HEK293 (cell line): ENCODE measurements at regions not wholly inside any gene's neighbourhood (a gene's known extent, or its start where the extent isn't known, plus 50 kb on each side); places are given as distances from the start of the nearest gene placed in this dataset.

Experiments used
- CTCF ChIA-PET: fragments of 350-600 bp; formaldehyde crosslinking; extraction: SDS; loops from one replicate; lab custom pipeline; 2021; ENCODE audit warnings: antibody characterized with exemption; lab: Yijun Ruan, JAX
- POLR2A ChIA-PET: fragments of 300-600 bp; formaldehyde crosslinking; extraction: SDS; loops from one replicate; lab custom pipeline; 2020; ENCODE audit warnings: antibody characterized with exemption, inconsistent platforms; lab: Yijun Ruan, JAX
- H3K27ac ChIP-seq: fragments of 200-500 bp; sonication (Bioruptor generic); 2 replicates; pipeline ENCODE4 v1.5.1; 2014; ENCODE audit warnings: low read depth, low read length, control low read depth, inconsistent platforms; ENCODE audit errors: extremely low read depth
- H3K36me3 ChIP-seq, 2 experiments: fragments of 200-500 bp in 1 of 2; sonication (Bioruptor generic) in 1 of 2; 1 replicate in 1 of 2; 2 replicates in 1 of 2; pipeline ENCODE4 v1.5.1; 2014 to 2017; ENCODE audit warnings: inconsistent platforms in 2 of 2, low read length in 2 of 2; ENCODE audit not compliant: control insufficient read depth in 2 of 2, insufficient read depth in 1 of 2
- H3K4me1 ChIP-seq: fragments of 200-500 bp; sonication (Bioruptor generic); 2 replicates; pipeline ENCODE4 v1.5.1; 2014; ENCODE audit warnings: mild to moderate bottlenecking, low read length, inconsistent platforms; ENCODE audit not compliant: control insufficient read depth, insufficient read depth
- H3K4me3 ChIP-seq: 2 replicates; pipeline ENCODE4 v1.5.1; 2011; ENCODE audit warnings: low read depth, mild to moderate bottlenecking, control low read depth, low read length, moderate library complexity
- H3K9me3 ChIP-seq: fragments of 200-500 bp; sonication (Bioruptor generic); 2 replicates; pipeline ENCODE4 v1.5.1; 2014; ENCODE audit warnings: low read depth, low read length, inconsistent platforms; ENCODE audit not compliant: control insufficient read depth, insufficient read depth
- INSM2 ChIP-seq: fragments of 450-650 bp; formaldehyde crosslinking; IDR thresholded peaks from 2 replicates; pipeline ENCODE4 v1.5.1; 2016; ENCODE audit warnings: missing biosample characterization, missing genetic modification characterization
- KLF1 ChIP-seq: fragments of 450-650 bp; formaldehyde crosslinking; IDR thresholded peaks from 2 replicates; pipeline ENCODE4 v1.5.1; 2016; ENCODE audit warnings: missing biosample characterization, missing genetic modification characterization
- KLF17 ChIP-seq: fragments of 450-650 bp; formaldehyde crosslinking; IDR thresholded peaks from 2 replicates; pipeline ENCODE4 v1.5.1; 2016; ENCODE audit warnings: missing biosample characterization, missing genetic modification characterization
- PRDM1 ChIP-seq: fragments of 450-650 bp; formaldehyde crosslinking; IDR thresholded peaks from 2 replicates; pipeline ENCODE4; 2016; ENCODE audit warnings: missing biosample characterization, missing genetic modification characterization
- SALL2 ChIP-seq: fragments of 450-650 bp; formaldehyde crosslinking; IDR thresholded peaks from 2 replicates; pipeline ENCODE4 v1.5.0; 2017; ENCODE audit warnings: missing biosample characterization, mild to moderate bottlenecking, missing genetic modification characterization, borderline replicate concordance
- TSHZ1 ChIP-seq: fragments of 450-650 bp; formaldehyde crosslinking; IDR thresholded peaks from 2 replicates; pipeline ENCODE4 v1.5.1; 2016; ENCODE audit warnings: missing biosample characterization, missing genetic modification characterization, borderline replicate concordance
- ZBTB48 ChIP-seq: fragments of 450-650 bp; formaldehyde crosslinking; IDR thresholded peaks from 2 replicates; pipeline ENCODE4 v1.5.1; 2016; ENCODE audit warnings: missing biosample characterization, missing genetic modification characterization
- ZNF10 ChIP-seq: fragments of 450-650 bp; formaldehyde crosslinking; IDR thresholded peaks from 2 replicates; pipeline ENCODE4 v1.5.1; 2017; ENCODE audit warnings: missing biosample characterization, missing genetic modification characterization
- ZNF138 ChIP-seq: fragments of 450-650 bp; formaldehyde crosslinking; IDR thresholded peaks from 2 replicates; pipeline ENCODE4 v1.5.1; 2016; ENCODE audit warnings: missing biosample characterization, missing genetic modification characterization, borderline replicate concordance
- ZNF16 ChIP-seq: fragments of 450-650 bp; formaldehyde crosslinking; IDR thresholded peaks from 2 replicates; pipeline ENCODE4 v1.5.1; 2016; ENCODE audit warnings: low read depth, missing biosample characterization, missing genetic modification characterization
- ZNF211 ChIP-seq: fragments of 450-650 bp; formaldehyde crosslinking; IDR thresholded peaks from 2 replicates; pipeline ENCODE4 v1.5.1; 2016; ENCODE audit warnings: low read depth, missing biosample characterization, missing genetic modification characterization
- ZNF248 ChIP-seq: fragments of 450-650 bp; formaldehyde crosslinking; IDR thresholded peaks from 2 replicates; pipeline ENCODE4 v1.5.1; 2017; ENCODE audit warnings: missing biosample characterization, missing genetic modification characterization
- ZNF302 ChIP-seq: fragments of 450-650 bp; formaldehyde crosslinking; IDR thresholded peaks from 2 replicates; pipeline ENCODE4 v1.5.1; 2016; ENCODE audit warnings: missing biosample characterization, missing genetic modification characterization, low read depth
- ZNF341 ChIP-seq: fragments of 450-650 bp; formaldehyde crosslinking; IDR thresholded peaks from 2 replicates; pipeline ENCODE4; 2016; ENCODE audit warnings: low read depth, missing biosample characterization, missing genetic modification characterization
- ZNF362 ChIP-seq: fragments of 450-650 bp; formaldehyde crosslinking; IDR thresholded peaks from 2 replicates; pipeline ENCODE4 v1.5.1; 2016; ENCODE audit warnings: missing biosample characterization, missing genetic modification characterization
- ZNF488 ChIP-seq: fragments of 450-650 bp; formaldehyde crosslinking; IDR thresholded peaks from 2 replicates; pipeline ENCODE4 v1.5.1; 2016; ENCODE audit warnings: missing biosample characterization, missing genetic modification characterization
- ZNF548 ChIP-seq: fragments of 450-650 bp; formaldehyde crosslinking; IDR thresholded peaks from 2 replicates; pipeline ENCODE4 v1.5.1; 2016; ENCODE audit warnings: missing biosample characterization, missing genetic modification characterization
- ZNF555 ChIP-seq: fragments of 450-650 bp; formaldehyde crosslinking; conservative IDR thresholded peaks from 2 replicates; pipeline ENCODE4 v1.5.1; 2017; ENCODE audit warnings: missing biosample characterization, mild to moderate bottlenecking, missing genetic modification characterization, inconsistent platforms
- ZNF560 ChIP-seq: fragments of 450-650 bp; formaldehyde crosslinking; IDR thresholded peaks from 2 replicates; pipeline ENCODE4 v1.5.1; 2017; ENCODE audit warnings: missing biosample characterization, missing genetic modification characterization, borderline replicate concordance
- ZNF585B ChIP-seq: fragments of 450-650 bp; formaldehyde crosslinking; IDR thresholded peaks from 2 replicates; pipeline ENCODE4 v1.5.1; 2016; ENCODE audit warnings: missing biosample characterization, missing genetic modification characterization
- ZNF621 ChIP-seq: fragments of 450-650 bp; formaldehyde crosslinking; IDR thresholded peaks from 2 replicates; pipeline ENCODE4 v1.5.1; 2017; ENCODE audit warnings: missing biosample characterization, missing genetic modification characterization
- ZNF785 ChIP-seq: fragments of 450-650 bp; formaldehyde crosslinking; IDR thresholded peaks from 2 replicates; pipeline ENCODE4 v1.5.1; 2016; ENCODE audit warnings: missing biosample characterization, missing genetic modification characterization
- ZNF830 ChIP-seq: fragments of 450-650 bp; IDR thresholded peaks from 2 replicates; pipeline ENCODE4 v1.5.0; 2018; ENCODE audit warnings: missing biosample characterization, missing genetic modification characterization, low read depth, mild to moderate bottlenecking, moderate library complexity
- ZSCAN5A ChIP-seq: fragments of 450-650 bp; formaldehyde crosslinking; IDR thresholded peaks from 2 replicates; pipeline ENCODE4 v1.5.1; 2016; ENCODE audit warnings: missing biosample characterization, missing genetic modification characterization

- CTCF ChIA-PET = interaction anchor here (1.2 kb wide), 1 partner anchor 143 kb away, joined by 3 read pairs; no protein-coding TSS in a partner anchor
- 0 out of 2 replicates have a peak overlapping the region, but pooled peaks have one; percentile 16 for H3K27ac ChIP-seq
- H3K4me1 ChIP-seq = no peaks in the 10 kb centered on the region
- H3K9me3 ChIP-seq = no peaks in the 10 kb centered on the region
- no peaks in the 10 kb centered on the region for H3K36me3 ChIP-seq
- POLR2A ChIA-PET = no interaction called here
- H3K4me3 ChIP-seq = no peak overlapping the region
- TF ChIP-seq ZBTB48 (tag by site-specific recombination) (no peak), KLF1 (tag by site-specific recombination) (peak; percentile 29; the same call in 1 of the 2 replicates), ZNF560 (tag by site-specific recombination) (no peak), ZNF585B (tag by site-specific recombination) (no peak), PRDM1 (tag by site-specific recombination) (peak; percentile 58; the same call in 1 of the 2 replicates), ZNF341 (tag by site-specific recombination) (no peak), ZNF830 (tag by site-specific recombination) (no peak), ZNF362 (tag by site-specific recombination) (no peak), ZNF488 (tag by site-specific recombination) (no peak), ZSCAN5A (0 out of 2 replicates have a peak, but pooled peaks have one; percentile 37), ZNF548 (tag by site-specific recombination) (no peak), KLF17 (tag by site-specific recombination) (peak; percentile 90; the same call in 1 of the 2 replicates), ZNF785 (tag by site-specific recombination) (no peak), SALL2 (tag by site-specific recombination) (peak; percentile 29; the same call in 1 of the 2 replicates), ZNF302 (tag by site-specific recombination) (no peak), TSHZ1 (peak; percentile 85; the same call in 1 of the 2 replicates), ZNF555 (tag by site-specific recombination) (no peak), ZNF16 (tag by site-specific recombination) (no peak), INSM2 (peak; percentile 85), ZNF621 (tag by site-specific recombination) (peak; percentile 37; the same call in 1 of the 2 replicates), ZNF211 (no peak), ZNF248 (tag by site-specific recombination) (0 out of 2 replicates have a peak, but pooled peaks have one; percentile 16), ZNF10 (tag by site-specific recombination) (no peak), ZNF138 (tag by site-specific recombination) (no peak)
These were observed 72.9 kb upstream of the GALNT15 start for GRCh38 chr3:16101295-16102186.
